SK-N-SH (cell line): ENCODE measurements at regions not wholly inside any gene's neighbourhood (a gene's known extent, or its start where the extent isn't known, plus 50 kb on each side); places are given as distances from the start of the nearest gene placed in this dataset.

ENCODE experiments used
- CTCF ChIA-PET: fragments of 300-600, 350-600 bp; formaldehyde crosslinking; extraction: SDS; loops from one replicate; lab custom pipeline; 2021; lab: Yijun Ruan, JAX
- POLR2A ChIA-PET: fragments of 350-600 bp; sonication (Branson Sonifier 250); formaldehyde crosslinking; extraction: SDS; loops from one replicate; lab custom pipeline; 2020; ENCODE audit warnings: antibody characterized with exemption, inconsistent platforms; lab: Yijun Ruan, JAX
- DNase-seq: peaks from one replicate; pipeline ENCODE4 v3.0.0; 2012
- H2AFZ ChIP-seq: fragments of 200-600 bp; sonication (generic); 2 replicates; pipeline ENCODE4 v1.8.1; 2016; ENCODE audit warnings: antibody characterized with exemption, mild to moderate bottlenecking, low read depth
- H3F3A ChIP-seq: fragments of 200-600 bp; sonication (generic); replicated peaks from 2 replicates; pipeline ENCODE3; 2016; ENCODE audit warnings: antibody characterized with exemption, mild to moderate bottlenecking; ENCODE audit not compliant: insufficient read depth
- H3K27ac ChIP-seq, 2 experiments: fragments of 200-500 bp in 1 of 2; fragments of 200-600 bp in 1 of 2; sonication (Bioruptor generic) in 1 of 2; sonication (generic), shearing (Covaris generic) in 1 of 2; 2 replicates each; pipeline versions ENCODE4 v1.5.1 to v1.6.1; 2014 to 2016; ENCODE audit warnings: low read depth in 2 of 2, inconsistent platforms in 1 of 2, low read length in 1 of 2, mild to moderate bottlenecking in 1 of 2, mixed read lengths in 1 of 2
- H3K27me3 ChIP-seq: fragments of 200-600 bp; sonication (generic), shearing (Covaris generic); 2 replicates; pipeline ENCODE4 v1.6.1; 2016; ENCODE audit warnings: mixed run types; ENCODE audit not compliant: insufficient read depth
- H3K36me3 ChIP-seq, 2 experiments: fragments of 200-500 bp in 1 of 2; fragments of 200-600 bp in 1 of 2; sonication (Bioruptor generic) in 1 of 2; sonication (generic) in 1 of 2; replicated peaks in 1 of 2; 2 replicates each; pipeline versions ENCODE3 to v1.5.1; 2014 to 2016; ENCODE audit warnings: low read length in 1 of 2, mild to moderate bottlenecking in 1 of 2; ENCODE audit not compliant: insufficient read depth in 2 of 2, control insufficient read depth in 1 of 2
- H3K4me1 ChIP-seq, 2 experiments: fragments of 200-500 bp in 1 of 2; fragments of 200-600 bp in 1 of 2; sonication (Bioruptor generic) in 1 of 2; sonication (generic), shearing (Covaris generic) in 1 of 2; 2 replicates each; pipeline versions ENCODE4 v1.5.1 to v1.6.1; 2014 to 2016; ENCODE audit warnings: low read depth in 1 of 2, low read length in 1 of 2, mixed run types in 1 of 2; ENCODE audit not compliant: insufficient read depth in 2 of 2, control insufficient read depth in 1 of 2
- H3K4me2 ChIP-seq: fragments of 200-600 bp; sonication (generic), shearing (Covaris generic); 2 replicates; pipeline ENCODE4 v1.6.1; 2017; ENCODE audit warnings: mixed run types
- H3K4me3 ChIP-seq, 2 experiments: fragments of 200-500 bp in 1 of 2; fragments of 200-600 bp in 1 of 2; sonication (Bioruptor generic) in 1 of 2; sonication (generic), shearing (Covaris generic) in 1 of 2; 2 replicates each; pipeline versions ENCODE4 v1.5.1 to v1.8.1; 2014 to 2016; ENCODE audit warnings: low read depth in 2 of 2, inconsistent platforms in 1 of 2, low read length in 1 of 2, mild to moderate bottlenecking in 1 of 2, mixed read lengths in 1 of 2, moderate library complexity in 1 of 2
- H3K79me2 ChIP-seq: fragments of 200-600 bp; sonication (generic); 2 replicates; pipeline ENCODE4 v1.8.1; 2017; ENCODE audit warnings: mild to moderate bottlenecking; ENCODE audit not compliant: insufficient read depth
- H3K9ac ChIP-seq: fragments of 200-600 bp; sonication (generic); 2 replicates; pipeline ENCODE4 v1.6.1; 2017; ENCODE audit warnings: mixed run types
- H3K9me2 ChIP-seq: fragments of 200-600 bp; sonication (generic); 2 replicates; pipeline ENCODE4 v1.6.1; 2017; ENCODE audit warnings: mixed run types
- H3K9me3 ChIP-seq: fragments of 200-600 bp; sonication (generic); 2 replicates; pipeline ENCODE4 v1.6.1; 2017; ENCODE audit warnings: mixed run types, mild to moderate bottlenecking, moderate library complexity
- H4K20me1 ChIP-seq: fragments of 200-600 bp; sonication (generic); 2 replicates; pipeline ENCODE4 v1.6.1; 2017; ENCODE audit warnings: mild to moderate bottlenecking, mixed run types; ENCODE audit not compliant: insufficient read depth
- MEF2A ChIP-seq: IDR thresholded peaks from 2 replicates; pipeline ENCODE4 v1.4.0; 2012; ENCODE audit warnings: low read depth, borderline replicate concordance
- RXRA ChIP-seq: IDR thresholded peaks from 2 replicates; pipeline ENCODE4 v1.4.0; 2012; ENCODE audit warnings: low read depth, mild to moderate bottlenecking, borderline replicate concordance
- SMC3 ChIP-seq: IDR thresholded peaks from 2 replicates; pipeline ENCODE4 v1.6.1; 2012; ENCODE audit warnings: low read depth, low read length, improper control_type of control experiment
- USF1 ChIP-seq: IDR thresholded peaks from 2 replicates; pipeline ENCODE4 v1.4.0; 2012; ENCODE audit warnings: low read depth, borderline replicate concordance
- WGBS: methylation state at CpG from one replicate; pipeline ENCODE4 v1.1.6; 2017; ENCODE audit warnings: low lambda C conversion rate; 5-methylcytosine and 5-hydroxymethylcytosine counted together

- Histone ChIP-seq H3K9ac (no peak overlapping the region), H3K27ac (no peak overlapping the region), H4K20me1 (no peaks in the 10 kb centered on the region), H3K79me2 (no peaks in the 10 kb centered on the region), H3K9me3 (no peaks in the 10 kb centered on the region), H3K36me3 (no peaks in the 10 kb centered on the region), H3K9me2 (no peaks in the 10 kb centered on the region), H3K4me1 (peaks cover 0 to 6% of the 10 kb centered on the region in 2 experiments; a peak in 2 of 4 replicates), H3K4me2 (no peak overlapping the region), H3K27me3 (no peaks in the 10 kb centered on the region), H3F3A (no peaks in the 10 kb centered on the region), H2AFZ (no peak overlapping the region), H3K4me3 (no peak overlapping the region)
- 70% methylated on average over 3 of the region's 6 CpGs for WGBS
- ChIA-PET POLR2A (no interaction called here), CTCF (interaction anchor here (0.8 kb wide), 1 partner anchor 12 kb away, joined by 3 read pairs; no protein-coding TSS in a partner anchor)
- no peak for DNase-seq
- TF ChIP-seq SMC3 (no peak), MEF2A (no peak), RXRA (no peak), USF1 (no peak)
Measured at GRCh38 chr14:75226755-75227544, 50.5 kb upstream of the TMED10 start.
